ENCODE measurements at regions not wholly inside any gene's neighbourhood (a gene's known extent, or its start where the extent isn't known, plus 50 kb on each side); places are given as distances from the start of the nearest gene placed in this dataset.

GRCh38 chr4:57875829-57876392, 765.7 kb upstream of the IGFBP7 start:
- DNase-seq = no peak
- no peaks in the 10 kb centered on the region for H3K4me1 ChIP-seq
- no peaks in the 10 kb centered on the region for H3K36me3 ChIP-seq
- H3K9me3 ChIP-seq (replicated peaks) = no peaks in the 10 kb centered on the region
- H3K27ac ChIP-seq = no peak overlapping the region
- H3K27me3 ChIP-seq = no peaks in the 10 kb centered on the region
- no peak overlapping the region for H3K4me3 ChIP-seq

GRCh38 chr4:57866468-57867171, 756.4 kb upstream of the IGFBP7 start:
- no peak for DNase-seq
- no peaks in the 10 kb centered on the region for H3K4me1 ChIP-seq
- no peaks in the 10 kb centered on the region for H3K36me3 ChIP-seq
- no peak overlapping the region for H3K27ac ChIP-seq
- no peak overlapping the region for H3K4me3 ChIP-seq
- H3K27me3 ChIP-seq = no peaks in the 10 kb centered on the region
- H3K9me3 ChIP-seq (replicated peaks) = no peaks in the 10 kb centered on the region

GRCh38 chr4:57865264-57865663, 755.1 kb upstream of the IGFBP7 start:
- H3K27ac ChIP-seq = no peak overlapping the region
- no peaks in the 10 kb centered on the region for H3K27me3 ChIP-seq
- H3K9me3 ChIP-seq (replicated peaks) = no peaks in the 10 kb centered on the region
- no peak for DNase-seq
- no peaks in the 10 kb centered on the region for H3K4me1 ChIP-seq
- no peak overlapping the region for H3K4me3 ChIP-seq
- H3K36me3 ChIP-seq = no peaks in the 10 kb centered on the region

- no peaks in the 10 kb centered on the region for H3K36me3 ChIP-seq
- H3K4me3 ChIP-seq = no peak overlapping the region
- DNase-seq = no peak
Observed at GRCh38 chr4:57854748-57855147, 744.6 kb upstream of the IGFBP7 start.

GRCh38 chr4:57850141-57850540, 740.0 kb upstream of the IGFBP7 start:
- Histone ChIP-seq H3K27ac (no peak overlapping the region), H3K36me3 (no peaks in the 10 kb centered on the region), H3K27me3 (no peaks in the 10 kb centered on the region), H3K9me3 (replicated peaks) (no peaks in the 10 kb centered on the region), H3K4me1 (no peaks in the 10 kb centered on the region), H3K4me3 (no peak overlapping the region)
- no peak for DNase-seq

More at GRCh38 chr4:57854748-57855147, 744.6 kb upstream of the IGFBP7 start:
- no peaks in the 10 kb centered on the region for H3K27me3 ChIP-seq
- H3K27ac ChIP-seq = no peak overlapping the region
- H3K4me1 ChIP-seq = no peaks in the 10 kb centered on the region
- H3K9me3 ChIP-seq (replicated peaks) = no peaks in the 10 kb centered on the region; the same call in 1 of the 2 replicates

- Histone ChIP-seq H3K27me3 (no peaks in the 10 kb centered on the region), H3K4me3 (no peak overlapping the region), H3K27ac (no peak overlapping the region), H3K9me3 (replicated peaks) (no peaks in the 10 kb centered on the region), H3K4me1 (no peaks in the 10 kb centered on the region), H3K36me3 (no peaks in the 10 kb centered on the region)
- DNase-seq = no peak
Observed at GRCh38 chr4:57832083-57832482, 721.9 kb upstream of the IGFBP7 start.

- no peak for DNase-seq
- H3K4me1 ChIP-seq = no peaks in the 10 kb centered on the region
- no peaks in the 10 kb centered on the region for H3K36me3 ChIP-seq
- H3K27ac ChIP-seq = no peak overlapping the region
- H3K27me3 ChIP-seq = no peaks in the 10 kb centered on the region
- H3K9me3 ChIP-seq (replicated peaks) = no peaks in the 10 kb centered on the region
- no peak overlapping the region for H3K4me3 ChIP-seq
Observed at GRCh38 chr4:57789666-57790065, 679.5 kb upstream of the IGFBP7 start.

GRCh38 chr4:57777876-57778275, 667.7 kb upstream of the IGFBP7 start:
- H3K36me3 ChIP-seq = no peaks in the 10 kb centered on the region
- DNase-seq = no peak
- H3K4me1 ChIP-seq = no peaks in the 10 kb centered on the region
- H3K27ac ChIP-seq = no peak overlapping the region
- H3K9me3 ChIP-seq (replicated peaks) = no peaks in the 10 kb centered on the region
- H3K27me3 ChIP-seq = 0 out of 2 replicates have a peak, but pooled peaks cover 2% of the 10 kb centered on the region
- no peak overlapping the region for H3K4me3 ChIP-seq

GRCh38 chr4:57774681-57775080, 664.5 kb upstream of the IGFBP7 start:
- DNase-seq = no peak

GRCh38 chr4:57774171-57774570, 664.0 kb upstream of the IGFBP7 start:
- no peak for DNase-seq
- H3K4me3 ChIP-seq = no peak overlapping the region
- no peaks in the 10 kb centered on the region for H3K9me3 ChIP-seq (replicated peaks)
- no peaks in the 10 kb centered on the region for H3K4me1 ChIP-seq
- 0 out of 2 replicates have a peak, but pooled peaks cover 2% of the 10 kb centered on the region for H3K27me3 ChIP-seq
- no peak overlapping the region for H3K27ac ChIP-seq
- no peaks in the 10 kb centered on the region for H3K36me3 ChIP-seq

More at GRCh38 chr4:57774681-57775080, 664.5 kb upstream of the IGFBP7 start:
- H3K27me3 ChIP-seq = 0 out of 2 replicates have a peak, but pooled peaks cover 2% of the 10 kb centered on the region
- H3K27ac ChIP-seq = no peak overlapping the region
- H3K4me1 ChIP-seq = no peaks in the 10 kb centered on the region
- H3K9me3 ChIP-seq (replicated peaks) = no peaks in the 10 kb centered on the region
- no peaks in the 10 kb centered on the region for H3K36me3 ChIP-seq
- no peak overlapping the region for H3K4me3 ChIP-seq

GRCh38 chr4:57766341-57766740, 656.2 kb upstream of the IGFBP7 start:
- no peak for DNase-seq
- Histone ChIP-seq H3K27me3 (no peaks in the 10 kb centered on the region), H3K36me3 (no peaks in the 10 kb centered on the region), H3K9me3 (replicated peaks) (no peaks in the 10 kb centered on the region), H3K4me1 (no peaks in the 10 kb centered on the region), H3K27ac (no peak overlapping the region), H3K4me3 (no peak overlapping the region)

- Histone ChIP-seq H3K9me3 (replicated peaks) (no peaks in the 10 kb centered on the region), H3K36me3 (no peaks in the 10 kb centered on the region), H3K27me3 (no peaks in the 10 kb centered on the region), H3K27ac (no peak overlapping the region), H3K4me3 (no peak overlapping the region), H3K4me1 (no peaks in the 10 kb centered on the region)
- DNase-seq = no peak
Observed at GRCh38 chr4:57764856-57765255, 654.7 kb upstream of the IGFBP7 start.

- H3K27ac ChIP-seq = no peak overlapping the region
- no peak overlapping the region for H3K4me3 ChIP-seq
- DNase-seq = no peak
- H3K9me3 ChIP-seq (replicated peaks) = no peaks in the 10 kb centered on the region; the same call in 1 of the 2 replicates
- no peaks in the 10 kb centered on the region for H3K36me3 ChIP-seq
- no peaks in the 10 kb centered on the region for H3K4me1 ChIP-seq
- no peaks in the 10 kb centered on the region for H3K27me3 ChIP-seq
Observed at GRCh38 chr4:57763070-57763469, 652.9 kb upstream of the IGFBP7 start.

- no peaks in the 10 kb centered on the region for H3K27me3 ChIP-seq
- H3K9me3 ChIP-seq (replicated peaks) = no peaks in the 10 kb centered on the region
- H3K27ac ChIP-seq = no peak overlapping the region
- no peaks in the 10 kb centered on the region for H3K36me3 ChIP-seq
- DNase-seq = no peak
- no peaks in the 10 kb centered on the region for H3K4me1 ChIP-seq
- H3K4me3 ChIP-seq = no peak overlapping the region
Observed at GRCh38 chr4:57740625-57741190, 630.5 kb upstream of the IGFBP7 start.

- no peaks in the 10 kb centered on the region for H3K27me3 ChIP-seq
- no peak for DNase-seq
- no peaks in the 10 kb centered on the region for H3K9me3 ChIP-seq (replicated peaks)
- H3K4me1 ChIP-seq = no peaks in the 10 kb centered on the region
- no peak overlapping the region for H3K4me3 ChIP-seq
- H3K36me3 ChIP-seq = no peaks in the 10 kb centered on the region
- no peak overlapping the region for H3K27ac ChIP-seq
Observed at GRCh38 chr4:57736781-57737180, 626.6 kb upstream of the IGFBP7 start.
